ENCODE measurements at regions not wholly inside any gene's neighbourhood (a gene's known extent, or its start where the extent isn't known, plus 50 kb on each side); places are given as distances from the start of the nearest gene placed in this dataset.

DNA sequence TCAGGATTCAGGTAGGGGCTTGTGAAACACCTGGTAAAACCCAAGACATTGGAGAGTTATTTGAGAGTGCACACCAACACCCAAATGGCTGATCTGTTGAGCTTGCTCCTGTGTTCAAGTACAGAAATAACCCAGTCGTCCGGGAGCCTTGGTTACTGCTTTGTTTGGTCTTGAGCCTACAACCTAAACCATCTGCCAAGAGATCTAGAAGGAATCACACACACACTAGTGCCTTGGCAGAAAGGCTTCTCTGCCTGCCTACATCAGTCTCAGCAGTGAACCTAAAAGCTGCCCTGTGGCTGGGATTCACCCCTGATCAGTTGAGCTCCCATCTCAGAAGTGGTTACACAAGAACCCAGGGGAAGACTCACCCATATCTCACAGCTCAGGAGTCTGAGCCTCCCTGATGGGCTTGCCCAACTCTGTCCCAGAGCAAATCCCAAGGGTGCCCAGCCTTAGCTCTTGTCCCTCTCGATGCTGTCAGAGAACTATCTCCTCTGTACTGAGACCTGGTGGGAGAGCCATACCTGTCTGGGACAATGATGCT lies 167.6 kb downstream of the CXCL12 start:
- TF ChIP-seq, protein P1, sequence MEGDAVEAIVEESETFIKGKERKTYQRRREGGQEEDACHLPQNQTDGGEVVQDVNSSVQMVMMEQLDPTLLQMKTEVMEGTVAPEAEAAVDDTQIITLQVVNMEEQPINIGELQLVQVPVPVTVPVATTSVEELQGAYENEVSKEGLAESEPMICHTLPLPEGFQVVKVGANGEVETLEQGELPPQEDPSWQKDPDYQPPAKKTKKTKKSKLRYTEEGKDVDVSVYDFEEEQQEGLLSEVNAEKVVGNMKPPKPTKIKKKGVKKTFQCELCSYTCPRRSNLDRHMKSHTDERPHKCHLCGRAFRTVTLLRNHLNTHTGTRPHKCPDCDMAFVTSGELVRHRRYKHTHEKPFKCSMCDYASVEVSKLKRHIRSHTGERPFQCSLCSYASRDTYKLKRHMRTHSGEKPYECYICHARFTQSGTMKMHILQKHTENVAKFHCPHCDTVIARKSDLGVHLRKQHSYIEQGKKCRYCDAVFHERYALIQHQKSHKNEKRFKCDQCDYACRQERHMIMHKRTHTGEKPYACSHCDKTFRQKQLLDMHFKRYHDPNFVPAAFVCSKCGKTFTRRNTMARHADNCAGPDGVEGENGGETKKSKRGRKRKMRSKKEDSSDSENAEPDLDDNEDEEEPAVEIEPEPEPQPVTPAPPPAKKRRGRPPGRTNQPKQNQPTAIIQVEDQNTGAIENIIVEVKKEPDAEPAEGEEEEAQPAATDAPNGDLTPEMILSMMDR (IDR thresholded peaks at IDR 0.05), result no peak
- TF ChIP-seq POLR2A (IDR thresholded peaks at IDR 0.05) (no peak), EP300 (IDR thresholded peaks at IDR 0.05) (no peak)

Data from tibial nerve (tissue), 4 donors.